Renal cortical epithelial cell (primary cell): ENCODE measurements at regions not wholly inside any gene's neighbourhood (a gene's known extent, or its start where the extent isn't known, plus 50 kb on each side); places are given as distances from the start of the nearest gene placed in this dataset.
"Not testable (repeated sequence)": the region's sequence is repeated elsewhere in the genome, so short reads cannot be mapped to it uniquely, and the experiment has no call there.

Experiments used
- DNase-seq: peaks from one replicate; pipeline ENCODE4 v3.0.0-alpha.2; 2011; ENCODE audit warnings: low read depth

- DNase-seq = no peak
Measured at GRCh38 chr3:134106580-134106979, 76.9 kb upstream of the SLCO2A1 start.

DNA sequence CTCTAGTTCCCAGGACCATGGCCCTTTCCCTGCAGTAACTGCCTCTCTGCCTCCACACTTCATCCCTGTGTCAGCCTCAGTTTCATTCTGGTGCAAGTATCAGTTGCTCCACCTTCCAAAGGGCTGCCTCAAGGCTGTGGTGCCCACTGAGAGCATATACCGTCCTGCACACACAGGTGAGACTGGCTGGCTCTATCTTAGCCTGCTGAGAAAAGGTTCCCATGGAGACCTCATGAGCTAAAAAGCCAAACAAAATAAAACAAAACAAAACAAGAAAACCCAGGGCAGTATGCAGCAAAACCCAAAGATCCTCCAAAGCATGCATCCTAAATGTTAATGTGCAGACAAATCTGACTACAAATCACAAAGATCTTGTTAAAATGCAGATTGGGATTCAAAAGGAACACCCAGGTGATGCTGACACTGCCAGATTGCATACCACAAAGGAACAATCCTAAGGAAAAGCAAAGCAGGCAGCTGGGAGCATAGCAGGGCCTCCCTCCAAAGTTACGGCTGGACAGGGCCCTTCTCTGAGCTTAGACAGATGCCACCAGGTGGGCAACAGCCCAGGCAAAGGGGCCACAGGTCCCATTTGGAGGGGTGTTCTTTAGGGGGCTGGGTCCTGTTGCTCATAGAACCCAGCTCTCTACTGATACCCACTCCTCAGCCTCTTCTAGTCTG lies 76.3 kb upstream of the SLCO2A1 start:
- DNase-seq = no peak

DNA sequence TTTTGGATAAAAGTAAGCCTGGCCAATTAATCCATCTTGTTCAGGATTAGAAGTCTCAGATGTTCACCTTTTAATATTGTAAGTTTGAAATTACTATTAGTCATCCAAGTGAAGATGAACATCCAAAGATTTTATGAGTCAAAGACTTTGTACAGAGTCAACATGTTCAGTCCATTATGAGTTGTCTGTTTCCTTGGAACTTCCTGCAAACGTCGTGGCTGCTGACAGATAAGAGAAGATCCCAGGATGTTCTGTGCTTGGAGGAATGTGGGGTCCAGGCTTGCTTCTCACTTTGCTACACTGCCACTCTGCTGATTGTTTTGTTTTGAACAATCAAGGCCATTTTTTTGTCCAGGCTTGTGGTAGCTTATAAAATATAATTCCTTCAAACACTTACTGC lies 74.3 kb upstream of the SLCO2A1 start:
- no peak for DNase-seq

- DNase-seq = no peak
Measured at GRCh38 chr3:134103470-134103869, 73.7 kb upstream of the SLCO2A1 start.

GRCh38 chr3:134102976-134103375 lies 73.3 kb upstream of the SLCO2A1 start:
- DNase-seq = no peak

DNA sequence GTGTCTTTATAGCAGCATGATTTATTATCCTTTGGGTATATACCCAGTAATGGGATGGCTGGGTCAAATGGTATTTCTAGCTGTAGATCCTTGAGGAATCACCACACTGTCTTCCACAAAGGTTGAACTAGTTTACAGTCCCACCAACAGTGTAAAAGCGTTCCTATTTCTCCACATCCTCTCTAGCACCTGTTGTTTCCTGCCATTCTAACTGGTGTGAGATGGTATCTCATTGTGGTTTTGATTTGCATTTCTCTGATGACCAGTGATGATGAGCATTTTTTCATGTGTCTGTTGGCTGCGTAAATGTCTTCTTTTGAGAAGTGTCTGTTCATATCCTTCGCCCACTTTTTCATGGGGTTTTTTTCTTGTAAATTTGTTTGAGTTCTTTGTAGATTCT lies 66.5 kb upstream of the SLCO2A1 start:
- not testable (repeated sequence) for DNase-seq

DNA sequence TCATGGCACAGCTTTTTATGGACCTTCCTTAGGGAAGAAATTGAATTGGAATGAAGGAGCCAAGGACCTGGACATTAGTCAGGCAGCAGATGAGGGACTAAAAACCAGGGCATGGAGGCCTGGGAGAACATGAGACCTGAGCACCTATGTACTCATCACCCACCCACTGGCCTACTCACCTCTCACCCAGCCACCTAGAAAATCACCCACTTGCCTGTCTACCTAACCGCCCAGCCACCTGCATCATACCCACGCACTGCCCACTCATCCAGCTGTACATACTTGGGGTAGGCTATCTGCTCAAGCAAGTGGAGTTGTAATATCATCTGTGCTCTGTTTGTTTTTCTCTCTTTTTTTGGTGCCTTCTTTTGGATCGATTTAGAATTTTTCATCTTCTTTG lies 65.3 kb upstream of the SLCO2A1 start:
- no peak for DNase-seq

GRCh38 chr3:134094491-134094890 lies 64.8 kb upstream of the SLCO2A1 start:
- no peak for DNase-seq

DNA sequence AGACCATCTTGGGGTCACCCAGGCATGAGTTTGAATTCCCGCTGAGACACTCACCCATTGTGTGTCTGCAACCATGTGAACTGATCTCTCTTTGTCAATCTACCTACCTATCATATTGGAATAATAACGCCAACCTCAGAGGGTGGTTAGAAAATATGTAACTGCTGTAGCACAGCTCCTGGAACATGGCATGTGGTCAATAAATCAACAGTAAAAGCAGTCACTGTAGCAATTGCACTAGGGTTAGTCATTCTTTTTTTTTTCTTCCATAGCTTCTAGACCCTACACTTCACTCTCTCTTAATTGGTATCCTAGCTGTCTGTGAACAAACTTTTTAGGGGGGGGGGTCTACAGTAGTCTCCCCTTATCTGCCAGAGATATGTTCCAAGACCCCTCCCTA lies 64.2 kb upstream of the SLCO2A1 start:
- DNase-seq = no peak

GRCh38 chr3:134092208-134092701 lies 62.5 kb upstream of the SLCO2A1 start:
- no peak for DNase-seq

GRCh38 chr3:134090031-134090430 lies 60.3 kb upstream of the SLCO2A1 start:
- DNase-seq = no peak

DNA sequence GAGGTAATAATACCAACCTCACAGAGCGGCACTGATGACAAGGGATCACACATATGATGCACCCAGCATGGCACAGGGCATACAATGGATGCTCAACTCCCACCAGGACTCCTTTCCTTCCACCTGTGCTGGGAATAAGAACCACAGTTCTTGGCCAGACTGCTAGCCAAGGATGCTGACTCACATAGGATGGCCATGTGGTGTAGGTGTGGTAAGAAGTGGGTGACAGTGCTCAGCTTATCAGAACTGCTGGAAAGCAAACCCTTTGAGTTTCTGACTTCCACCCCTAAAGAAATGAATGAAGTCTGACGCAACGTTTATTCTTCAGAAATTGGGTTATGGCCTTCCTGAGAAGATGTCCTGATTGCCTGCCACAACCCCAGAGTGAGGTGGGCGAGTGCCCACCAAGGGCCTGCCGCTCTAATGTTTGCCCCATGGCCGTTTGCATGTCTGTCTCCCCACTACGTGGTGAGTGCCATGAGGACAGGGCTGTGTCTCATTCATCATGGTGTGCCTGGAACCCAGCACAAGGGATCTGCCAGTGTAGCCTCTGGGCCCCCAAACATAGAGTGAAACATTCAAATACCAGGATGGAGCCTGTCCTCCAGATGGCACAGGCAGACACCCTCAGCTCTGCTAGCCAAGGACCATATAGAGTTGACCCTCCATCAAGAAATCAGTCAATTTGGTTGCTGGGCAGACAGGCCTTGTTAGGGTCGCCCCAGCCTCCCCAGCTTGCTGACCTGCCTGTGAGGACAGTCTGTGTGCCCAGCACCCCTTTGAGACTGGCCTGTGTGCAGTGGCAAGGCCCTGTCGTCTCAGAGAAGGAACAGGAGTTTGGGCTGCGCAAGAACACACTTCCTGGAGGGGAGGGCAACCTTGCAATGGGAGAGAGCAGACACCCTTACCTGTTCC lies 57.6 kb upstream of the SLCO2A1 start:
- DNase-seq = peak; percentile 9

GRCh38 chr3:134086616-134087015 lies 56.9 kb upstream of the SLCO2A1 start:
- no peak for DNase-seq

DNA sequence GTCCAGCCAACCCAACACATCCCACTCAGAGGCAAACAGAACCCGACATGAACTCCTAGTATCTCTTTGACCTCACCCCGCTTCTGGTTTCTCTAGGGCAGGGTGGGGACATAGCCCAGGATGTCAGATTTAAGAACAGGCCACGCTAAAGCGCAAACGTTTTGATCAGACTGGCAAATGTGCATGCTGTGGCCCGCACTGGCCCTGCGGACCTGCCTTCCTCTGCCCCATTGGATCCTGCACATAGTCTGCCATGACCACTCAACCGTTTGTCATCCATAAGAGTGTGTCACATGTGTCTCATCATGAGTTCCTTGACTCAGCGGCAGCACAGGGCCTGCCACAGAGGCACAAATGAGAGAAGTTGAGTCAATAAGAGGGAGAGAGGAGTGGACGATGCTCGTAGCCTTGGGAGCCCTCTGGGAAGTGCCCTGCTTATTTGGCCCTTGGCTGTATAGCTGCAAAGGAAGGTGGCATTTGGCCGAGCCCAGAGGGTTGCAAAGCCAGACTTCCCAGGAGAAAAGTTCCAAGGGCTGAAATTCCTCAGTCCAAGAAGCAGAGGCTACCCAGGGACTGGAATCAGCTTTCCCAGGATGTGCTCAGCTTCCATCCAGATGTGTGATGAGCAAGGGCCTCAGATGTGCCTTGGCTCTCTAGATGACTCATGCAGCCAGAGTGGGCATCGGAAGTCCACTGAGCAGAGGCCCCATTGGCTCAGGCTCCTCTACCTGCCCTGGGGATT lies 55.5 kb upstream of the SLCO2A1 start:
- DNase-seq = no peak

- DNase-seq = no peak
Measured at GRCh38 chr3:134084242-134084950, 54.7 kb upstream of the SLCO2A1 start.

- no peak for DNase-seq
Measured at GRCh38 chr3:134083626-134084241, 54.0 kb upstream of the SLCO2A1 start.

DNA sequence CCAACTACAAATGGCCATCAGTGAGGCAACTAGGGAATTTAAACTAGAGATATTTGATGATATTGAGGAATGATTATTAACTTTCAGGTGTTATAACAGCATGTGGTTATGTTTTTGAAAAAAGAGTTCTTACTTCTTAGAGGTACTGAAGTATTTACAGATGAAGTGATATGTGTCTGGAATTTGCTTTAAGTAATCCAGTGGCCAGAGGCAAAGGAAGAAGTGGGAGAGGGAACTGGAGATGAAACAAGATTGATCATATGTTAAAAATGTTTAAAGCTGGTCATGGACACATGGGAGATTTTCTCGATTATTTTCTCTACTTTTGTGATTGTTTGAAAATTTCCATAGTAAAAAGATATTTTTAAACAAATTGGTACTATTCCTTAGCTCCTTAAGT lies 53.3 kb upstream of the SLCO2A1 start:
- no peak for DNase-seq

DNA sequence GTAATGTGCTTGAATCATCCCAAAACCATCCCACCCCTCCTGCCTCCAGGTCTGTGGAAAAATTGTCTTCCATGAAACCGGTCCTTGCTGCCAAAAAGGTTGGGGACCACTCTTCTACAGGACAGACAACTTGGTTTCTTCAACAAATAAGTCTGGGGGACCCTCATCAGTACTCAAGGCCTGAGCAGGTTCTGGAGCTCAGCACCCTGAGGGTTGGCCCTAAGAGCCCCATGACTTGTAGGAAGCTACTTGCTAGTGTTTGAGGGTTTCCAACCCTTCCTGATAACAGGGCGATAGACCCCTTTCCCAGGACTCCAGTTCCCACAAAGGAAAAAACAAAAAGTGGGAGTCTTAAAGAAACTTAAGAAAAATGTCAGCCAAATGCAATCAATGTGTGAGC lies 52.9 kb upstream of the SLCO2A1 start:
- DNase-seq = no peak

GRCh38 chr3:134081211-134081610 lies 51.5 kb upstream of the SLCO2A1 start:
- no peak for DNase-seq

- DNase-seq = no peak
Measured at GRCh38 chr3:134080761-134081160, 51.0 kb upstream of the SLCO2A1 start.

- no peak for DNase-seq
Measured at GRCh38 chr3:134079761-134080160, 50.0 kb upstream of the SLCO2A1 start.
